ENCODE measurements at regions not wholly inside any gene's neighbourhood (a gene's known extent, or its start where the extent isn't known, plus 50 kb on each side); places are given as distances from the start of the nearest gene placed in this dataset.

DNA sequence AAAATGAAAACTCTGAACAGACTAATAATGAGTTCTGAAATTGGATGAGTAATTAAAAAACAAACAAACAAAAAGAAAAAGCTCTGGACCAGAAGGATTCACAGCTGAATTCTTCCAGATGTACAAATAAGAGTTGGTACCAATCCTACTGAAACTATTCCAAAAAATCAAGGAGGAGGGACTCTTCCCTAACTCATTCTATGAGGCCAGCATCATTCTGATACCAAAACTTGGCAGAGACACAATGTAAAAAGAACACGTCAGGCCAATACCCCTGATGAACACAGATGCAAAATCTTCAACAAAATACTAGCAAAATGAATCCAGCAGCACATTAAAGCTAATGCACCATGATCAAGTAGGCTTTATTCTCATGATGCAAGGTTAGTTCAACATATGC, 183.9 kb upstream of the CNOT2 start:
- Histone ChIP-seq H4K20me1 (ENCODE audit: control insufficient read depth, extremely low read depth, insufficient read depth, low read length) (no peaks in the 10 kb centered on the region), H3K4me1 (ENCODE audit: control insufficient read depth, extremely low read depth, insufficient read depth, low read length) (no peaks in the 10 kb centered on the region), H3K79me2 (ENCODE audit: control insufficient read depth, insufficient read depth, low read length) (no peaks in the 10 kb centered on the region), H2AFZ (ENCODE audit: low read length) (no peak overlapping the region), H3K9ac (ENCODE audit: insufficient read depth, low read length) (no peak overlapping the region), H3K27ac (ENCODE audit: insufficient read depth, low read length) (no peak overlapping the region), H3K9me3 (ENCODE audit: control insufficient read depth, insufficient read depth, low read depth, low read length) (no peaks in the 10 kb centered on the region), H3K36me3 (ENCODE audit: control insufficient read depth, insufficient read depth, low read length) (no peaks in the 10 kb centered on the region), H3K27me3 (ENCODE audit: control insufficient read depth, insufficient read depth, low read length) (no peaks in the 10 kb centered on the region), H3K4me3 (replicated peaks in 1 of 4; ENCODE audit: control extremely low read depth in 1 of 4, insufficient read depth in 1 of 4, low read depth in 3 of 4, low read length in 4 of 4) (no peak overlapping the region), H3K4me2 (ENCODE audit: extremely low read depth, insufficient read depth, low read length) (no peak overlapping the region)
- DNase-seq (ENCODE audit: low read depth in 2 of 2), result peak in 1 of 2 donors; percentile 8
- TF ChIP-seq EZH2 (IDR thresholded peaks at IDR 0.05; ENCODE audit: low read length, missing control alignments), result no peak
- TF ChIP-seq, protein P1, sequence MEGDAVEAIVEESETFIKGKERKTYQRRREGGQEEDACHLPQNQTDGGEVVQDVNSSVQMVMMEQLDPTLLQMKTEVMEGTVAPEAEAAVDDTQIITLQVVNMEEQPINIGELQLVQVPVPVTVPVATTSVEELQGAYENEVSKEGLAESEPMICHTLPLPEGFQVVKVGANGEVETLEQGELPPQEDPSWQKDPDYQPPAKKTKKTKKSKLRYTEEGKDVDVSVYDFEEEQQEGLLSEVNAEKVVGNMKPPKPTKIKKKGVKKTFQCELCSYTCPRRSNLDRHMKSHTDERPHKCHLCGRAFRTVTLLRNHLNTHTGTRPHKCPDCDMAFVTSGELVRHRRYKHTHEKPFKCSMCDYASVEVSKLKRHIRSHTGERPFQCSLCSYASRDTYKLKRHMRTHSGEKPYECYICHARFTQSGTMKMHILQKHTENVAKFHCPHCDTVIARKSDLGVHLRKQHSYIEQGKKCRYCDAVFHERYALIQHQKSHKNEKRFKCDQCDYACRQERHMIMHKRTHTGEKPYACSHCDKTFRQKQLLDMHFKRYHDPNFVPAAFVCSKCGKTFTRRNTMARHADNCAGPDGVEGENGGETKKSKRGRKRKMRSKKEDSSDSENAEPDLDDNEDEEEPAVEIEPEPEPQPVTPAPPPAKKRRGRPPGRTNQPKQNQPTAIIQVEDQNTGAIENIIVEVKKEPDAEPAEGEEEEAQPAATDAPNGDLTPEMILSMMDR (conservative IDR thresholded peaks at IDR 0.05 in 1 of 2, IDR thresholded peaks at IDR 0.05 in 1 of 2; ENCODE audit: low read depth in 1 of 2, low read length in 2 of 2), result no peak

DNA sequence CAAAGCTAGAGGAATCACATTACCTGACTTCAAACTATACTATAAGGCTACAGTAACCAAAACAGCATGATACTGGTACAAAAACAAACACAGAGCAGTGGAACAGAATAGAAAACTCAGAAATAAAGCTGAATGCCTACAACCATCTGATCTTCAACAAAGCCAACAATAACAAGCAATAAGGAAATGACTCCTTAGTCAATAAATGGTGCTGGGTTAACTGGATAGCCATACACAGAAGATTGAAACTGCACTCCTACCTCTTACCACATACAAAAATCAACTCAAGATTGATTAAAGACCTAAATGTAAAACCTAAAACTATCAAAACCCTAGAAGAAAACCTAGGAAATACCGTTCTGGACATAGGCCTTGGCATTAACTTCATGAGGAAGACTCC, 182.6 kb upstream of the CNOT2 start:
- H2AFZ ChIP-seq (ENCODE audit: low read length), result no peak overlapping the region
- DNase-seq (ENCODE audit: low read depth in 2 of 2), result no peak
- H3K9me3 ChIP-seq (ENCODE audit: control insufficient read depth, insufficient read depth, low read depth, low read length), result no peaks in the 10 kb centered on the region
- no peak overlapping the region for H3K4me2 ChIP-seq (ENCODE audit: extremely low read depth, insufficient read depth, low read length)
- no peaks in the 10 kb centered on the region for H3K79me2 ChIP-seq (ENCODE audit: control insufficient read depth, insufficient read depth, low read length)
- H3K36me3 ChIP-seq (ENCODE audit: control insufficient read depth, insufficient read depth, low read length), result no peaks in the 10 kb centered on the region
- H4K20me1 ChIP-seq (ENCODE audit: control insufficient read depth, extremely low read depth, insufficient read depth, low read length), result no peaks in the 10 kb centered on the region
- no peak overlapping the region for H3K4me3 ChIP-seq (replicated peaks in 1 of 4; ENCODE audit: control extremely low read depth in 1 of 4, insufficient read depth in 1 of 4, low read depth in 3 of 4, low read length in 4 of 4)
- no peak overlapping the region for H3K27ac ChIP-seq (ENCODE audit: insufficient read depth, low read length)
- no peaks in the 10 kb centered on the region for H3K27me3 ChIP-seq (ENCODE audit: control insufficient read depth, insufficient read depth, low read length)
- no peaks in the 10 kb centered on the region for H3K4me1 ChIP-seq (ENCODE audit: control insufficient read depth, extremely low read depth, insufficient read depth, low read length)
- no peak overlapping the region for H3K9ac ChIP-seq (ENCODE audit: insufficient read depth, low read length)
- TF ChIP-seq, protein P1 (conservative IDR thresholded peaks at IDR 0.05 in 1 of 2, IDR thresholded peaks at IDR 0.05 in 1 of 2; ENCODE audit: low read depth in 1 of 2, low read length in 2 of 2), result no peak
- no peak for TF ChIP-seq EZH2 (IDR thresholded peaks at IDR 0.05; ENCODE audit: low read length, missing control alignments)

DNA sequence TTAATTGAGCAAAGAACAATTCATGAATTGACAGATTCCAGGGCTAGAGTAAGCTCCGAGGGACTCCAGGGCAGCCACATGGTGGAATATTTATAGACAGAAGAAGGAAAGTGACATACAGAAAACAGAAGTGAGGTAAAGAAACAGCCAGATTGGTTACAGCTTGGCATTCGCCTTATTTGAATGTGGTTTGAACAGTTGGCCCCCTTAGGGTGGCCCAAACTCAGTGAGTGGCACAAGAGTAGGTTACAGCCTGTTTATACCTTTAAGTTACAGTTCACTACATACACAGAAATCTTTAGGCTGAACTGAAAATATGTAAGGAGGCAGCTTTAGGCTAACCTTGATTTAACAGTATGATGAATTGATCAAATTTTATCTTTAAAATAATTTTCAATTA, 174.5 kb upstream of the CNOT2 start:
- H3K9ac ChIP-seq (ENCODE audit: insufficient read depth, low read length), result no peak overlapping the region

More for the DNA sequence above, 174.5 kb upstream of the CNOT2 start:
- no peaks in the 10 kb centered on the region for H3K27me3 ChIP-seq (ENCODE audit: control insufficient read depth, insufficient read depth, low read length)
- no peaks in the 10 kb centered on the region for H3K9me3 ChIP-seq (ENCODE audit: control insufficient read depth, insufficient read depth, low read depth, low read length)
- H3K79me2 ChIP-seq (ENCODE audit: control insufficient read depth, insufficient read depth, low read length), result no peaks in the 10 kb centered on the region
- H3K27ac ChIP-seq (ENCODE audit: insufficient read depth, low read length), result no peak overlapping the region
- no peak for DNase-seq (ENCODE audit: low read depth in 2 of 2)
- no peak overlapping the region for H3K4me3 ChIP-seq (replicated peaks in 1 of 4; ENCODE audit: control extremely low read depth in 1 of 4, insufficient read depth in 1 of 4, low read depth in 3 of 4, low read length in 4 of 4)
- no peak overlapping the region for H3K4me2 ChIP-seq (ENCODE audit: extremely low read depth, insufficient read depth, low read length)
- no peaks in the 10 kb centered on the region for H3K4me1 ChIP-seq (ENCODE audit: control insufficient read depth, extremely low read depth, insufficient read depth, low read length)
- H2AFZ ChIP-seq (ENCODE audit: low read length), result no peak overlapping the region
- H3K36me3 ChIP-seq (ENCODE audit: control insufficient read depth, insufficient read depth, low read length), result no peaks in the 10 kb centered on the region
- TF ChIP-seq EZH2 (IDR thresholded peaks at IDR 0.05; ENCODE audit: low read length, missing control alignments), result no peak
- TF ChIP-seq, protein P1 (conservative IDR thresholded peaks at IDR 0.05 in 1 of 2, IDR thresholded peaks at IDR 0.05 in 1 of 2; ENCODE audit: low read depth in 1 of 2, low read length in 2 of 2), result no peak
- H4K20me1 ChIP-seq (ENCODE audit: control insufficient read depth, extremely low read depth, insufficient read depth, low read length), result no peaks in the 10 kb centered on the region

Measured in fibroblast of lung (primary cell).